ENCODE measurements at regions not wholly inside any gene's neighbourhood (a gene's known extent, or its start where the extent isn't known, plus 50 kb on each side); places are given as distances from the start of the nearest gene placed in this dataset.

- DNase-seq (ENCODE audit: low spot score) (no peak), ATAC-seq (no peak)
- no peak overlapping the region for H3K4me3 ChIP-seq
- Mint-ChIP-seq H3K27me3 (ENCODE audit: insufficient read depth, low read depth, poor library complexity) (peaks cover 2% of the 10 kb centered on the region), H3K27ac (no peak overlapping the region), H3K4me1 (no peaks in the 10 kb centered on the region), H3K36me3 (ENCODE audit: low read depth) (no peaks in the 10 kb centered on the region), H3K4me3 (no peak overlapping the region), H3K9me3 (peaks cover 3% of the 10 kb centered on the region; the same call in 1 of the 3 replicates)
- no peaks in the 10 kb centered on the region for H3K27me3 ChIP-seq (ENCODE audit: insufficient read depth)
- peaks cover 8% of the 10 kb centered on the region; the same call in 1 of the 2 replicates for H3K9me2 ChIP-seq (ENCODE audit: insufficient read depth)
- no peak overlapping the region for H3K27ac ChIP-seq (ENCODE audit: low read depth)
- H3K4me1 ChIP-seq (ENCODE audit: insufficient read depth): no peaks in the 10 kb centered on the region
- H4K20me1 ChIP-seq (replicated peaks; ENCODE audit: insufficient read depth): no peaks in the 10 kb centered on the region
- H3K36me3 ChIP-seq (ENCODE audit: insufficient read depth): no peaks in the 10 kb centered on the region
- H3K79me2 ChIP-seq (replicated peaks; ENCODE audit: insufficient read depth): no peaks in the 10 kb centered on the region
- H3F3A ChIP-seq (replicated peaks; ENCODE audit: low read depth): no peaks in the 10 kb centered on the region
- no peak overlapping the region for H2AFZ ChIP-seq
- TF ChIP-seq ZNF331 (CRISPR knock-in tag; IDR thresholded peaks at IDR 0.05; ENCODE audit: low read depth) (no peak), CTCF (conservative IDR thresholded peaks at IDR 0.05; ENCODE audit: low read depth in 2 of 2) (no peak), NANOG (IDR thresholded peaks at IDR 0.05; ENCODE audit: borderline replicate concordance) (no peak), ZNF462 (CRISPR knock-in tag; IDR thresholded peaks at IDR 0.05) (no peak), CREB1 (CRISPR knock-in tag; IDR thresholded peaks at IDR 0.05; ENCODE audit: low read depth) (no peak), STAT1 (IDR thresholded peaks at IDR 0.05; ENCODE audit: unreplicated experiment) (no peak), ETS1 (IDR thresholded peaks at IDR 0.05) (no peak), JUNB (IDR thresholded peaks at IDR 0.05; ENCODE audit: unreplicated experiment) (no peak), ZNF114 (CRISPR knock-in tag; IDR thresholded peaks at IDR 0.05) (no peak), REST (IDR thresholded peaks at IDR 0.05; ENCODE audit: unreplicated experiment) (no peak), POLR2AphosphoS5 (IDR thresholded peaks at IDR 0.05; ENCODE audit: low read depth) (no peak), EZH2 (IDR thresholded peaks at IDR 0.05; ENCODE audit: low read depth, unreplicated experiment) (no peak)
- no peak overlapping the region for H3K4me2 ChIP-seq
Observed at GRCh38 chr10:32111585-32111984, 55.4 kb upstream of the KIF5B start.
